CD4-positive, alpha-beta T cell treated with Interleukin-10 for 1 hour (primary cell): ENCODE measurements at regions not wholly inside any gene's neighbourhood (a gene's known extent, or its start where the extent isn't known, plus 50 kb on each side); places are given as distances from the start of the nearest gene placed in this dataset.

Experiments used
- DNase-seq: peaks from one replicate; pipeline ENCODE4 v3.0.0-alpha.2; 2020

GRCh38 chr6:167495506-167496401 is 170.9 kb downstream of the TTLL2 start:
- no peak for DNase-seq

- DNase-seq, result no peak
These were observed 171.8 kb downstream of the TTLL2 start for GRCh38 chr6:167496707-167497106.

- DNase-seq, result no peak
These were observed 172.7 kb downstream of the TTLL2 start for GRCh38 chr6:167497428-167498056.

GRCh38 chr6:167499161-167499660 is 174.3 kb downstream of the TTLL2 start:
- no peak for DNase-seq

GRCh38 chr6:167500961-167501360 is 176.1 kb downstream of the TTLL2 start:
- no peak for DNase-seq

GRCh38 chr6:167501831-167502385 is 177.0 kb downstream of the TTLL2 start:
- DNase-seq, result no peak

GRCh38 chr6:167502471-167502870 is 177.6 kb downstream of the TTLL2 start:
- DNase-seq, result no peak

- no peak for DNase-seq
These were observed 179.6 kb downstream of the TTLL2 start for GRCh38 chr6:167504385-167504961.

GRCh38 chr6:167505199-167505598 is 180.3 kb downstream of the TTLL2 start:
- DNase-seq, result no peak

GRCh38 chr6:167505782-167506181 is 180.9 kb downstream of the TTLL2 start:
- no peak for DNase-seq

GRCh38 chr6:167506443-167507301 is 181.8 kb downstream of the TTLL2 start:
- DNase-seq, result no peak

GRCh38 chr6:167507376-167507945 is 182.6 kb downstream of the TTLL2 start:
- DNase-seq, result no peak

GRCh38 chr6:167508919-167509852 is 184.3 kb downstream of the TTLL2 start:
- DNase-seq, result no peak

GRCh38 chr6:167509853-167510220 is 185.0 kb downstream of the TTLL2 start:
- DNase-seq, result no peak

- no peak for DNase-seq
These were observed 185.8 kb downstream of the TTLL2 start for GRCh38 chr6:167510648-167511047.

- no peak for DNase-seq
These were observed 187.9 kb downstream of the TTLL2 start for GRCh38 chr6:167512696-167513375.

- no peak for DNase-seq
These were observed 188.9 kb downstream of the TTLL2 start for GRCh38 chr6:167513778-167514177.

- no peak for DNase-seq
These were observed 189.6 kb downstream of the TTLL2 start for GRCh38 chr6:167514524-167514923.

GRCh38 chr6:167515873-167516507 is 191.1 kb downstream of the TTLL2 start:
- no peak for DNase-seq
